PFSK-1 (cell line): ENCODE measurements at regions not wholly inside any gene's neighbourhood (a gene's known extent, or its start where the extent isn't known, plus 50 kb on each side); places are given as distances from the start of the nearest gene placed in this dataset.

Experiments
- POLR2AphosphoS5 ChIP-seq: IDR thresholded peaks from 2 replicates; pipeline ENCODE4 v1.6.1; 2012; ENCODE audit warnings: low read depth, mild to moderate bottlenecking, control low read depth, low read length, moderate library complexity
- TAF1 ChIP-seq: IDR thresholded peaks from 2 replicates; pipeline ENCODE4 v1.6.1; 2012; ENCODE audit warnings: low read length, control low read depth, borderline replicate concordance; ENCODE audit not compliant: insufficient read depth
- TF ChIP-seq, protein P1 (sequence below), 2 experiments: IDR thresholded peaks; 2 replicates each; pipeline versions ENCODE4 v1.6.1 to v1.8.0; 2011 to 2012; ENCODE audit warnings: low read depth in 2 of 2, low read length in 2 of 2, control low read depth in 1 of 2, inconsistent platforms in 1 of 2, mild to moderate bottlenecking in 1 of 2, moderate library complexity in 1 of 2; ENCODE audit not compliant: insufficient read depth in 1 of 2

DNA sequence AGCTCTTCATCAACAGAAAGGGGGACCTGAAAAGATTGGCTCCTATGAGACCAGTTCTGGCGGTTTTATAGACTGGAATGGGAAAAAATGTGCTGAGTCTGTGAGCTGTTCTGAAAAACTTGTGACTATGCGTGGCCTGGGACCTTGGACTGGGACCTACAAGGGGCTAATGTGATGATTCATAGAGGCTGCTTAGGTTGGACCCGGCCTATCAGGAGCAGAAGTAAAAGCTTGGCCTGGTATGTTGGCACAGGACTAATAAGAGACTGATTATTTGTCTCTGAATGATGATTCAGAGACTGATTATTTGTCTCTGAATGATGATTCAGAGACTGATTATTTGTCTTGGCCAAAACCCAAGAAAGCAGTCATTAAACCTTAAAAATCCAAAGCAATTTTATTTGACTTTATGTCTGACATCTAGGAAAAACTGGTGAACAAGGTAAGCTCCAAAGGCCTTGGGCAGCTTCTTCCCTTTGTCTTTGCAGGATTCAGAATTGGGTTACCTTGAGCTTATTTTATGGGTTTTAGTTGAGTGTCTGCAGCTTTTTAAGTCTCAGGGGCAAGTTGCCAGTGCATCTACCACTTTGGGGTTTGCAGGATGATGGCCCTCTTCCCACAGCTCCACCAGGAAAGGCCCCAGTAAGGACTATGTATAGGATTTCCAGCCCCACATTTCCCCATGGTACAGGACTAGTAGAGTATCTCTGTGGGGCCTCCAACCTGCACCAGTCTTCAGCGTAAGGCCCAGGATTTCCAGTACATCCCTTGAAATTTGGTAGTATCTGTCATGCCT lies 390.3 kb downstream of the KDM5D start:
- TF ChIP-seq, protein P1, sequence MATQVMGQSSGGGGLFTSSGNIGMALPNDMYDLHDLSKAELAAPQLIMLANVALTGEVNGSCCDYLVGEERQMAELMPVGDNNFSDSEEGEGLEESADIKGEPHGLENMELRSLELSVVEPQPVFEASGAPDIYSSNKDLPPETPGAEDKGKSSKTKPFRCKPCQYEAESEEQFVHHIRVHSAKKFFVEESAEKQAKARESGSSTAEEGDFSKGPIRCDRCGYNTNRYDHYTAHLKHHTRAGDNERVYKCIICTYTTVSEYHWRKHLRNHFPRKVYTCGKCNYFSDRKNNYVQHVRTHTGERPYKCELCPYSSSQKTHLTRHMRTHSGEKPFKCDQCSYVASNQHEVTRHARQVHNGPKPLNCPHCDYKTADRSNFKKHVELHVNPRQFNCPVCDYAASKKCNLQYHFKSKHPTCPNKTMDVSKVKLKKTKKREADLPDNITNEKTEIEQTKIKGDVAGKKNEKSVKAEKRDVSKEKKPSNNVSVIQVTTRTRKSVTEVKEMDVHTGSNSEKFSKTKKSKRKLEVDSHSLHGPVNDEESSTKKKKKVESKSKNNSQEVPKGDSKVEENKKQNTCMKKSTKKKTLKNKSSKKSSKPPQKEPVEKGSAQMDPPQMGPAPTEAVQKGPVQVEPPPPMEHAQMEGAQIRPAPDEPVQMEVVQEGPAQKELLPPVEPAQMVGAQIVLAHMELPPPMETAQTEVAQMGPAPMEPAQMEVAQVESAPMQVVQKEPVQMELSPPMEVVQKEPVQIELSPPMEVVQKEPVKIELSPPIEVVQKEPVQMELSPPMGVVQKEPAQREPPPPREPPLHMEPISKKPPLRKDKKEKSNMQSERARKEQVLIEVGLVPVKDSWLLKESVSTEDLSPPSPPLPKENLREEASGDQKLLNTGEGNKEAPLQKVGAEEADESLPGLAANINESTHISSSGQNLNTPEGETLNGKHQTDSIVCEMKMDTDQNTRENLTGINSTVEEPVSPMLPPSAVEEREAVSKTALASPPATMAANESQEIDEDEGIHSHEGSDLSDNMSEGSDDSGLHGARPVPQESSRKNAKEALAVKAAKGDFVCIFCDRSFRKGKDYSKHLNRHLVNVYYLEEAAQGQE (IDR thresholded peaks at IDR 0.05; ENCODE audit: insufficient read depth in 1 of 2, low read depth in 2 of 2, low read length in 2 of 2) = no peak
- no peak for TF ChIP-seq POLR2AphosphoS5
- TF ChIP-seq TAF1 = no peak
